ENCODE measurements at regions not wholly inside any gene's neighbourhood (a gene's known extent, or its start where the extent isn't known, plus 50 kb on each side); places are given as distances from the start of the nearest gene placed in this dataset.

- Histone ChIP-seq H3K36me3 (no peaks in the 10 kb centered on the region), H3K4me3 (no peak overlapping the region), H3K27ac (no peak overlapping the region), H3K9me3 (no peaks in the 10 kb centered on the region), H3K4me1 (replicated peaks) (no peaks in the 10 kb centered on the region), H3K27me3 (replicated peaks; ENCODE audit: insufficient read depth) (no peaks in the 10 kb centered on the region)
- intact Hi-C loops (cut with DNase I): no loop called here
- no peak for TF ChIP-seq POLR2AphosphoS5 (IDR thresholded peaks at IDR 0.05)
- TF ChIP-seq, protein P1, sequence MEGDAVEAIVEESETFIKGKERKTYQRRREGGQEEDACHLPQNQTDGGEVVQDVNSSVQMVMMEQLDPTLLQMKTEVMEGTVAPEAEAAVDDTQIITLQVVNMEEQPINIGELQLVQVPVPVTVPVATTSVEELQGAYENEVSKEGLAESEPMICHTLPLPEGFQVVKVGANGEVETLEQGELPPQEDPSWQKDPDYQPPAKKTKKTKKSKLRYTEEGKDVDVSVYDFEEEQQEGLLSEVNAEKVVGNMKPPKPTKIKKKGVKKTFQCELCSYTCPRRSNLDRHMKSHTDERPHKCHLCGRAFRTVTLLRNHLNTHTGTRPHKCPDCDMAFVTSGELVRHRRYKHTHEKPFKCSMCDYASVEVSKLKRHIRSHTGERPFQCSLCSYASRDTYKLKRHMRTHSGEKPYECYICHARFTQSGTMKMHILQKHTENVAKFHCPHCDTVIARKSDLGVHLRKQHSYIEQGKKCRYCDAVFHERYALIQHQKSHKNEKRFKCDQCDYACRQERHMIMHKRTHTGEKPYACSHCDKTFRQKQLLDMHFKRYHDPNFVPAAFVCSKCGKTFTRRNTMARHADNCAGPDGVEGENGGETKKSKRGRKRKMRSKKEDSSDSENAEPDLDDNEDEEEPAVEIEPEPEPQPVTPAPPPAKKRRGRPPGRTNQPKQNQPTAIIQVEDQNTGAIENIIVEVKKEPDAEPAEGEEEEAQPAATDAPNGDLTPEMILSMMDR (IDR thresholded peaks at IDR 0.05): no peak
- no peak for TF ChIP-seq POLR2A (IDR thresholded peaks at IDR 0.05)
- no peak for DNase-seq (ENCODE audit: low spot score)
- 55% methylated on average over 3 of the region's 3 CpGs for WGBS
These were observed 409.5 kb upstream of the FIGN start for GRCh38 chr2:164145093-164145987.

DNA sequence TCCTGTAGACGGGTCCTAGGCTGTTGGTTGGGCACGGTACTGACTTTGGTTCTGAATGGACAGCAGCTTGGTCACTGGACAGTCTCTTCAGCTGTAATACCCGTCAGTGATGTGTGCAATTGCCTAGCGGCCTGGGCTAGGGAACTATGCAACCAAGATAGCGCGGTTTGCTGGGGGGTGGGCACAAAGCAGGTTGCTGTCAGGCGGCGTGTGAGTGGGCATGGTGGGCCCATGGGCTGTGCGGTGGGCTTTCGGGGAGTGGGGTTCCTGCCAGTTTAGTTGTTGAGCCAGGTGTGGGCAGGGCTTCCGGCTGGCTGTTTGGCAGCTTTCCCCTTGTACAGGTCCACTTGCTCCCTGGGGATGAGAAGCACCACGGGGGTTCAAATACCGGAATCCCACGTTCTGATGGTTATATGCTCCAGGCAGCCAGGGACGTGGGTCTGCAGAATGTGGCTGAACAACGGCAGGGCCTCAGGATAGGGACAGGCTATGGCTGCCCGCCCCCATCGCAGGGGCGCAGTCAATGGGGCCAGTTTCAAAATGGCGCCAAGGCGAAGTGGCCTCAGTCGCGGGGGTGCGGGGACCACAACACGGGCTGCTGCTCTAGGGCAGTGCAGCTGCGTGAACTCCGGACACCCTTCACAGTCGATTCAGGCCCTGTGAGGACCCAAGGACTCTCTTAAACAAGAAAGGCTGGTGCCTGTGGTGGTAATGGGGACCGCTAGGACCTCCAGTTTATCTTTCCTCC lies 407.5 kb upstream of the FIGN start:
- no peaks in the 10 kb centered on the region for H3K4me1 ChIP-seq (replicated peaks)
- 95% methylated on average over 29 of the region's 29 CpGs for WGBS
- no peak overlapping the region for H3K27ac ChIP-seq
- intact Hi-C loops (cut with DNase I): no loop called here
- no peak overlapping the region for H3K4me3 ChIP-seq
- no peaks in the 10 kb centered on the region for H3K9me3 ChIP-seq
- DNase-seq (ENCODE audit: low spot score): no peak
- H3K36me3 ChIP-seq: no peaks in the 10 kb centered on the region
- no peaks in the 10 kb centered on the region for H3K27me3 ChIP-seq (replicated peaks; ENCODE audit: insufficient read depth)
- TF ChIP-seq POLR2A (IDR thresholded peaks at IDR 0.05) (no peak), POLR2AphosphoS5 (IDR thresholded peaks at IDR 0.05) (no peak)
- TF ChIP-seq, protein P1 (IDR thresholded peaks at IDR 0.05): no peak

GRCh38 chr2:164142755-164143154 lies 406.9 kb upstream of the FIGN start:
- no peak for TF ChIP-seq POLR2A (IDR thresholded peaks at IDR 0.05)
- no peak for TF ChIP-seq POLR2AphosphoS5 (IDR thresholded peaks at IDR 0.05)
- TF ChIP-seq, protein P1 (IDR thresholded peaks at IDR 0.05): no peak
- no peaks in the 10 kb centered on the region for H3K9me3 ChIP-seq

GRCh38 chr2:164141271-164141670 lies 405.5 kb upstream of the FIGN start:
- H3K9me3 ChIP-seq: no peaks in the 10 kb centered on the region
- TF ChIP-seq POLR2A (IDR thresholded peaks at IDR 0.05) (no peak), POLR2AphosphoS5 (IDR thresholded peaks at IDR 0.05) (no peak)
- TF ChIP-seq, protein P1 (IDR thresholded peaks at IDR 0.05): no peak
- no peak for DNase-seq (ENCODE audit: low spot score)
- no peaks in the 10 kb centered on the region for H3K36me3 ChIP-seq
- no peaks in the 10 kb centered on the region for H3K4me1 ChIP-seq (replicated peaks)
- 26% methylated on average over 1 of the region's 1 CpG for WGBS
- intact Hi-C loops (cut with DNase I): no loop called here
- H3K27ac ChIP-seq: no peak overlapping the region
- H3K4me3 ChIP-seq: no peak overlapping the region
- no peaks in the 10 kb centered on the region for H3K27me3 ChIP-seq (replicated peaks; ENCODE audit: insufficient read depth)

More at GRCh38 chr2:164142755-164143154, 406.9 kb upstream of the FIGN start:
- H3K36me3 ChIP-seq: no peaks in the 10 kb centered on the region
- H3K4me3 ChIP-seq: no peak overlapping the region
- intact Hi-C loops (cut with DNase I): no loop called here
- H3K4me1 ChIP-seq (replicated peaks): no peaks in the 10 kb centered on the region
- no peak overlapping the region for H3K27ac ChIP-seq
- 97% methylated on average over 5 of the region's 5 CpGs for WGBS
- no peaks in the 10 kb centered on the region for H3K27me3 ChIP-seq (replicated peaks; ENCODE audit: insufficient read depth)
- no peak for DNase-seq (ENCODE audit: low spot score)
